Stimulated activated CD4-positive, alpha-beta T cell treated with anti-CD3 and anti-CD28 coated beads, Interleukin-2, amount 100 ng/mL, for 48 hours (primary cell): ENCODE measurements at regions not wholly inside any gene's neighbourhood (a gene's known extent, or its start where the extent isn't known, plus 50 kb on each side); places are given as distances from the start of the nearest gene placed in this dataset.

Experiments used
- DNase-seq, 2 donors: peaks; one replicate each; pipeline ENCODE4 v3.0.0-alpha.2; 2020

DNA sequence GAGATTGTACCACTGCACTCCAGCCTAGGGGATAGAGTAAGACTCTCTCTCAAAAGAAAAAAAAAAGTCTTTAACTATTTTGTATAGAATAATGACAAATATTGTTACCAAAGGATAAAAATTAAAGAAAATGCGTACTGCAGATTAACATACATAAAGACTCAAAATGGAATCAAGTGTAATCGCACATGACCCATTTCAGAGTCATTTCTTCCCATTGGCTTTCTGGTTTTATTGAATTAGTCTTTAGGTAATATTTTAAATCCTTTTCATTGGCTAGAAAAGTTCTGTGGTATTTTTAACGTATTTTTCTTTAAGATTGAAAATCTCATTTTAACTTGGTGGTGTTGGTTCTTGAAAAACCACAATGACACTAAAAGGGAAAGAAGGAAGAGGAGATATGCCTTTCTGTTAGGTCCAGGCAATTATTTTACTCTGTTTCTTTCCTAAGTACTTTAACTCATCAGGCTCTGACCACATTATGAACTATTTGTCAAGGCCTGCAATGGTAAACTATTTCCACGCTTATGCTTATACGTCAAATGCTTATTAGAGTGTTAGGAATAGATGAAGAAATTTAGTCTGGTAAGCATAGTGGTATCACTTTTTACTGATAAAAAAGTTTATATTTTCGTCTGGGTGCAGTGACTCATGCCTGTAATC, 52.3 kb downstream of the PLEKHG1 start:
- no peak for DNase-seq

DNA sequence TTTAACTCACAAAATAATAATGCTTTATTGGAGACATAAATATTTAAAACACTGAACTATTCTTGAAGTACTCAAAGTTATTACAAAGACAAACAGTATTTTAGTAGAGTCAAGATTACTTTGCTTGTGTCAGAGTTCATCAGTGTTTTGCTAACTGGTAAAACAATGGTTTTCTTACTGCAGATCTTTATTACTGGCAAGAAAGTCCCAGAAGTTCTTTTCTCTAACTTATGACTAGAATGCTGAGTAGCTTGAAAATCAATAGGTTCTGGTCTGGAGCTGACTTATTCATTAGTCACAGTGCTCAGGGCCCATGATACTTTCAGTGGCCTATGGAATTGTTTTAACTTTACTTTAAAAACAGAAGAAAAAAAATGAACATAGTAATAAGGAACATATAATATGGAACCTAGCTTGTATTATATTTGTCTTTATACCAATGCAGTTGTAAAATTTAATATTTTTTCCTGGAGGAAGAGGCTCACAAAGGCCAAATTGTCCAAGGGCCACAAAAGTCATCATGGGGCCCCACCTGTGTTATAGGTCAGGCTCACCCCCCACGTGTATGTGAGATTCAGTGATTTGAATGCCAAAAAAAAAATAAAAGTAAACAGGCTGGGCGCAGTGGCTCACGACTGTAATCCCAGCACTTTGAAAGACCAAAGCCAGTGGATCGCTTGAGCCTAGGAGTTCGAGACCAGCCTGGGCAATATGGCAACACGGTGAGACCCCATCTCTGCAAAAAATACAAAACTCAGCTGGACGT, 53.3 kb downstream of the PLEKHG1 start:
- no peak for DNase-seq

DNA sequence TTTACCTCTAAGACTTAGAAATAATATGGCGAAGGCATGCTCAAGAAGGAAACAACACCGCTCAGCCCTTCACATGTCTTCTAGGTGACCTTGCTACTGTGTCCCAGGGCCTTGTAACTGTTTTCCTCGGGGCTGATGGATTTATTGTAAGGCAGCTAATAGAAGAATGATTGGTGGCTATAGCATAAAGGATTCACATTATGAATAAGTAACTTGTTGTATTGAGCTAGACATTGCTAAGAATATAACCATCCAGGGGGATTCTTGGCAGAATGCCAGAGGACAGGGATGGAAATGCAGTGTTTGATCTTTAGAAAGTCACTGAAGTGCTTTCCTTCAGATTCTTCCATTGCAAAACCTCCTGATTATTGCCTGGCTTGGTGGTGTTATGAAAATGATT, 54.9 kb downstream of the PLEKHG1 start:
- DNase-seq: no peak

DNA sequence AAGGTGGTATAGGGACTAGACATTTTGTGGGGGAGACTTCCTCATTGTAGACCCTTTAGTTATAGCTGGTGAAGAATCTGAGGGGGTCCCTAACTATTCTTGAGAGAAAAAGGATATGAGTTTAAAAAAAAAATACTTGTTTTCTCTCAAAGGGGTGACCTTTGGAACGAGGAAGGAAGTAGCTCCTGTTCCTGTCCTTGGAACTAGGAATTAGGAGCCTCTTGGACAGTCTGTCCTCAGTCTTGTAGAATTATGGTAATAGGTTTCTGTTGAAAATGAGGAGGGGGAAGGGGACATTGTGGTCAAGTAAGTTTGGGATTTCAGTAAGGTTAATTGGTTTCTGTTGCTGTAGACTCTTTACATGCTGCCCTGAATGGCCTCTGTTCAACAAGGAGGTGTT, 56.5 kb downstream of the PLEKHG1 start:
- no peak for DNase-seq

DNA sequence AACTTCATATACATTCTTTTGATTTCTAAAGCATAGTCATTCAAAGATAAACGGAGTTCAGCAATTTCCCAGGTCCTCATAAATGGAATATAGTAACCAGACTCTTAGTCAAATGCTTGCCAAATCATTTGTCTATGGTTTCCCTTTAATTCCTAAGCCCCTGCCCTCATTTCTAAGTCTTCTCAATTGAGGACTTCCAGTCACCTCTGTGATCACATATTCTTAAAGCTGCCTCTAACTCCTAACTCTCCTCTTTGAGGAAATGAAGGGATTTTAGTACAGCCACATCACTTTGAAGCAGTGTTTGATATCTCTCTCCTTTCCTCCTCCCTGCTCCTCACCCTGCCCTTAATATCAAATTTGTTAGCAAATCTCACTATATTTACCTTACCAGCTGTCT, 58.7 kb downstream of the PLEKHG1 start:
- no peak for DNase-seq

DNA sequence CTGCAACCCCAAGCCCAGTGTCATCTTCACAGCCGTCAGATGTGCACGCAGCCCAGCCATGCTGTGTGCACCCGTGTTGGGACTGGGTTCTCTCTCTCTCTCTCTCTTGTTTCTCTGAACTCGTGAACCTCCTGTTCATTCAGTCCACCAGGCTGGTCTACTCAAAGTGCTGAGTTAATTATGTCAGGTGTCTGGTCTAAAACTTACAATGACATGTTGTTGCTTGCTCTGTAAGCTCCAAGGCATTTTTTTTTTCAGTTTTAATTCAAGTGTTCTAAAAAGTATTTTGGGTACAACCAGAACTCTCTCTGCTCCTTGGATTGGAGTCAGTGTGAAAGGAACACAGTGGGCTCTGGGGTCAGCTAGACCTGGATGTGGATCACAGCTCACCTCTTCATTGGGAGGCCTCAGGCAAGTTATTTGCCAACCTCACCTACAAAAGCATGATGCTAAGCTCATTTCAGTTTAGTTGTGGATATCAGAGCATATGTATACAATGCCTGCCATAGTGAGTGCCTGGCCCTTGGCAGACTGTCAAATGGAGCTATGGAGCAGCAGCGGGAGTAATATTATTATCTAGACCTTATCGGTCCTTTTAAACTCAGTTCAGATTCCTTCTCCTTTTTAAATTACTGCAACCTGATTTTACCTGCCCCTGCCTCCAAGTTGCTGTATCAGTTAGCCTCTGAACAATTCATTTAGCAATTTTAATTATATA, 59.5 kb downstream of the PLEKHG1 start:
- DNase-seq: no peak

DNA sequence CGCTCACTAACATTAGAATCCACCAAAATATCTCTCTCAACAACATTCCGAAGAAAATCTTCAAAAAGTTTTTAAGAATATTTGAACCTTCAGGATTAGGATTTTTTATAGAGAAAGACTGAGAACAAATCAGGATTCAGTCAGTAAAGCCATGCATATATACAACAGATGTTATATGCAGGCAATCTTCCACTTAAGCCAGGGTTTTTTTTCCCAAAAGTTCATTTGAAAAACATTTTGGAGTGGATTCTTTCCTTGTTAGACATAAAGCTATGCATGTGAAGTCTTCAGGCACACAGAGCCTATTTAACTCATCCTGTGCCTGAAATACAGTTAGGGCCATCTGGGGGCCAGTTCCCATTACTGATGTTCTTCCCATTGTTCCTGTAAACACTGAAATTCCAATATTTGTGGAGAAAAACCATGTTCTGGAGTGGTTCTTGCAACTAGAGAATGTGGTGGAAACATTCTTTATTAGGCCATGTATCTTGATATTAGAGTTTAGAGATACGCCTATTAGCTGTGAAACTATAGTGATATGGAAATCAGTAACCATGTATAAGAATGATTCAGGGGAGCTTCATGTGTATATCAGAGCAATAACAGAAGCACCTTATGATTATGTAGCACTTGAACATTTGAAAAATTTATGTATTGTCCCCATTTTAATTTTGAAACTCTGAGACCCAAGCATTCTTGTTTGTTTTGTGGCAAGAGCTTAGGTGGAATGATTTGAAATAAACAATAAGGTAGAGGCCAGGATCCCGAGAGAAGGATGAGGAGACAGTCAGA, 61.7 kb downstream of the PLEKHG1 start:
- no peak for DNase-seq

DNA sequence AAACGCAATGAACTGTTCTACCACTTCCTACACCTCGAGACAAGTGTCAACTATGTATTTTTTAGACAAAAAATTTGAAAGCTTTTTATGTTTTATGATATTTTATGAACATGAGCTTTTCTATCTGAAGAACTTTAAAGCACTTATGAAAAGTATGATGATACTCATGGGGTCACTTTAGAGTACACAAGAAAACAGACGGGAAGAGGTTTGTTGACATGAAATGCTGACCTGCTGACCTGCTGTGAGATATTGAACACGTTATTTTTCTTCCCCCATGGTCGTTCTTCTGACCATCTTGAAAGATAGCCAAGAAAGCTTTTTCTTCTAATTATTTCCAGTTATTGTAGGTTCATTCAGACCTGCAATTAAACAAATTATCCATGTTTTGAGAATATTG, 63.1 kb downstream of the PLEKHG1 start:
- no peak for DNase-seq

DNA sequence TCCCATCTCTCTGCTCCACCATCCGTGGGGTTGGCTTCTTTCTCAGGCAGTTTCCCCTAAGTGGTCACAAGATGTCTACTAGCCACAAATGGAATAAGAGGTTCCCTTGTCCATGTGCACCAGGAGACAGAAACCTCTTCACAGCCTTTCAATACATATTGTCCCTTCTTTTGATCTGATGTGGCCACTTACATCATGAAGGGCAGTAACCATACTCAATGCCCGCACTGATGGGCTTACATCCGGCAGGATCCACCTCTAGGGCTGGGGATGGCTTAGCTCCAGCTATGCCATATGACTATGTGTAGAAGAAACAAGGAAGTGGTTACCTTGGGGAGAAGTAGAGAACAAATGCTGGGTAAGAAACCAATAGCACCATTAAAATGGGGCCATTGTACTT, 64.4 kb downstream of the PLEKHG1 start:
- no peak for DNase-seq

DNA sequence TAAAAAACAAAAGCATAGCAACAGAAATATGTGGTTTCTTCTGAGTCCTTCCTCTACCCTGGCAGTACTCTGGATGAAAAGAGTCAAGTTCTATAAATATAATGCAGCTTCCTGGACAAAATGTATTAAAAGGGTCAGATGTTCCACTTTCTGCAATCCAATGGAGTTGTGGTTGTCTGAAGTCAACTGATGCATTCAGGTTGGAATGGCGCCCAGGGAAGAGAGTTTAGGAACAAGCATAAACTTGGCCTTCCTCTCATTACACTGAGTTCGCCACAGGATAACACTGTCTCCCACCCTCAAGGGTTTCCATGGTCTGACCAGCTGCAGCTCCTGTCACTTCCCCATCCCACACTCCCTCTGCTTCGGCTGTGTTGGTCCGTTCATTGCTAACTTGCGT, 66.4 kb downstream of the PLEKHG1 start:
- DNase-seq: no peak

DNA sequence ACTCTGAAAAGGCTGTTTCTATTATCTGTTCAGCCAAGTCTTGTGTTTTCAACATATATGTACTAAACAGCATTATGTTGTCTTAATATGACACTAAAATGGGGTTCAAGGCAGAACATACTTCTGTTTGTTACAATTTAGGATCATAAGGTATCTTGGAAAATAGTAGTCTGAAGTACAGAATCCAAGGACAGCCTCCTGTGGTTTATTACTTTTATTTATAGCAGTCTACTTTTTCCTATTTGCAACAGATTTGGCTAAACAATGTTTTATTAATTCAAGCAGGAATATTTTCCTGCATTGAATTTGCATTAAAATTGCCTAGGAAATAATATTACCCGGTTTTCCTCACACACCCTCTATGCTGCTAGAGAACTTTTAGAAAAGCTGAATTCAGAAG, 67.7 kb downstream of the PLEKHG1 start:
- no peak for DNase-seq

DNA sequence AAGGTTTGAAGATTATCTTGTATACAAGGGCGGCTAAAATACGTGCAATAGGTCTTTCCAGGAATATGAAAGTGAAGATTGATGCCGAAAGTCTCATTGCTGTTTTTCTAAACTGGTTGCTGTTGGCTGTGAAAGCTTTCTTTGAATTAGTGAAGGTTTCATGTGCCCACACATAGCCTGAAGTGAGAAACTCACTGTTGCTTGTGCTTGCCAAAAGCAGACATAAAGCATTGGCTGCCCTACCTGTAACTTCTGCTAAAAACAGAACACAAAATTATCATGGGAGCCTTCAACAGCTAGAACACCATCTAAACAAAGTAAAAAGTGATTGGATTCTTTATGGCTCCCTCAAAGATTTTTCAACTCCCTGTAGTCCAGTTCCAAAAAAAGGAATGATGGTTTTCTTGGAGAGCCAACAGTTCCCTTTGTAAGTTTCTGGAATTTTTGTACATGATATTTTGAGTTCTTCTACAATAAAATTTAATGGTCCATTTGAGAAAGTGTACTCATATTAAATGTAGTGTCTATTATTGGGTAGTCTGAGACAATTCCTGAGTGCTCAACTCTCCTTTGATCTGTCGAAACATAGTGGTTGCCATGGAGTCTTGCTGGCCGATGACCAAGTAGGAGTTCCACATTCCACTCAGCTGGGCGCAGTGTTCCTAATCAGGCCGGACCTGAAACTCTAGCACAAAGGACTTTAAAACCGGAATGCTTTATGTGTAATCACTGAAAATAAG, 68.5 kb downstream of the PLEKHG1 start:
- no peak for DNase-seq

DNA sequence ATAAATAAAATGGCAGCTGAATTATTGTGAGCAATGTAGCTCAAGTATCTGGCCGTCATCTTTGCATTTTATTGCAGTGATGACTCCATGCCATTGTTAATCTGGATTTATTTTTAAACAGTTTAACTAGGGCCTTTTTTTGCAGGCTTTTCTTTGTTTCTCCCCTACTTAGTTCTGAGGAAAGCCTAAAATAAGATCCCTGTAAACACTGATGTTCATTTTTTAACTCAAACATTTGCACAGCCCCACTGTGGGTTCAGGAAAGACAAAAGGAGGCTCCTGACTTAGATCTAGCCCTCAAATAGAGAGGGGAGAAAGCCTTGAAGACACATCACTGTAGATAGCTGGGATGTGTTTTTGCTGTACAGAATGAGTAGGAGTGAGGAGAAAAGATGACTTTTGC, 69.2 kb downstream of the PLEKHG1 start:
- no peak for DNase-seq

DNA sequence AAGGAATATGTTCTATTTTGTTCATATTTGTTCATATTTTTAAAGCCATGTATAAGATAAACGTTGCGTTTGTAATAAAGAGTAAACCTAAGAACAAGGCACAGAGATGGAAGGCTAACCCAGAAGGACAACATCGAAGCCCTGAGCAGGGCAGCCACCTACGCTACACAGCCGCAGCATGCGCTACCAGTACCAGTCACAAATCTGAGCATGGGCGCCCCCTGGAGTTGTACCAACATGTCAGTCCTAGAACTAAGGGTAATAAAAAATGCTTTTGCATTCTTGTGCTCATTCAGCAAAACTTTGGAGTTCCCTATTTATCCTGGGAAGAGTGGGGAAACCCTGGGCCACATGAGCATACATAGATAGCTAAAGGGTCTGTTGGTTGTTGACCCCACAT, 70.6 kb downstream of the PLEKHG1 start:
- no peak for DNase-seq

DNA sequence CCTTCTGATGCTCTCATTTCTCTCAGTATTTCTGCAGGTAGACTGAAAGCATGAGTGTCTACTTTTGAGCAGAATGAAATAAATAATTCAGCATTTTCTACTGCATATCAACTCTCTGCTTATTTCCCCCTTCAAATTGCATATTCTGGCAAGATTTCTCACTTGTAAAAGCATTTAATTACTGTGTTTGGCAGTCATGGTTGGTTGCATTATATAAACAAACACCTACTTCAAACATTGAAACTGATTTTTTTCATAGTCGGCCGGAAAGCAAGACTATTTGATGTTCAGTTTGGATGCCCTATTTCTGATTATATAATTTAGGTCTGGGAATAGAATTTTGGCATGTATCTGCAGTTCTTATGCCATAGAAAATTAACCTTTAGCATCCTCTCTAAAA, 73.1 kb downstream of the PLEKHG1 start:
- DNase-seq: no peak

DNA sequence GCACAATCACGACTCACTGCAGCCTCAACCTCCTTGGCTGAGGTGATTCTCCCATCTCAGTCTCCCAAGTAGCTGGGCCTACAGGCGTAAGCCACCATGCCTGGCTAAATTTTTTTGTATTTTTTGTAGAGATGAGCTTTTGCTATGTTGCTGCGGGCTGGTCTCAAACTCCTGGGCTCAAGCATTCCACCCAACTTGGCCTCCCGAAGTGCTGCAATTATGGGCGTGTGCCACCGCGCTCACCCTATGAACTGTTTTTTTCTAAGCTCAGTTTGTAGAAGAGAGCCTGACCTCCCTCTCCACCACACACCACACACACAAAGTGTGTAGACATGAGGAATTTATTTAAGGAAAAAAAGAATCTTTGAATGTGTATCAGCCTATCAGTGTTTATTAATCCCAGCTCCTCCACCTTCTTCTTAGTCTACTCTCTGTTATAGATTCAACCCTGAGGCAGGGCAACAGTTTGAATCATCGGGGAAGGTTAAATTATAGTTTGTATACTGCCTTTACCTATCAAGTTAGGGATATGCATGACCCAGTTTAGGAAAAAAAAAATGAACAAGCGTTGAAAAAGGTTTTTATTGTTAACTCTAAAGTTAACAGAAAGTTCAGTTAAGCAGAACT, 74.1 kb downstream of the PLEKHG1 start:
- DNase-seq: no peak

DNA sequence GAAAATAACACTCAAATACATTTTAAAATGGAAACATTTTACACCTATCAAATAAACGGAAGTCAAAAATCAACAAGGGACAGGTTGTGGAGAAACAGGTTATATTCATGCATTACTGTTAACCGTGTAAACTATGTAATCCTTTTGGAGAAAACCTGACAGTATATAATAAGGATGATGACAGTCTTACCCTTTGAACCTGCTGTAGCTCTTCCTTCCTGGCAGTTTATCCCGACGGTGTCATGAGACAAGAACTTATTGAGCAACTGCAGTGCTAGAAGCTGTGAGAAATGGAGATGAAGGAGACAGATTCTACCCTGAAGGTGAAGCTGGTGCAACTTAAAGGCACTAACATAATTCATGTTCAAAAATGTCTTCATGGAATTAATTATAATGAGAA, 76.7 kb downstream of the PLEKHG1 start:
- DNase-seq: no peak

DNA sequence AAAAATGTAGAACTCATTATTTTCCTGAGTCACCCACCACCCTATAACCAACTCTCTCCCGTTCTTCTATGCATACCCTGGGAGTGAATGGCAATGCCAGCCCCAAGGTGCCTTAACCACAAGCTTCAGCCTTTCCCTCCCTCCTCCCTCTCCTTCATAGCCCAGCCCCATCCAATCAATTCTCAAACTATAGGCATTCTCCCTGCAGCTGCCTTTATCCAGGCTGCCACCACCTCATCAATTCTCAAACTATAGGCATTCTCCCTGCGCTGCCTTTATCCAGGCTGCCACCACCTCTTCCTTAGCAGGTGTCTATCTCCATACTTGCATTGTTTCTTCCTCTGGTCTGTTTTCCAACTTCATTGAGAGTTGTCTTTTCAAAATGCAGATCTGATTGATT, 77.1 kb downstream of the PLEKHG1 start:
- no peak for DNase-seq

DNA sequence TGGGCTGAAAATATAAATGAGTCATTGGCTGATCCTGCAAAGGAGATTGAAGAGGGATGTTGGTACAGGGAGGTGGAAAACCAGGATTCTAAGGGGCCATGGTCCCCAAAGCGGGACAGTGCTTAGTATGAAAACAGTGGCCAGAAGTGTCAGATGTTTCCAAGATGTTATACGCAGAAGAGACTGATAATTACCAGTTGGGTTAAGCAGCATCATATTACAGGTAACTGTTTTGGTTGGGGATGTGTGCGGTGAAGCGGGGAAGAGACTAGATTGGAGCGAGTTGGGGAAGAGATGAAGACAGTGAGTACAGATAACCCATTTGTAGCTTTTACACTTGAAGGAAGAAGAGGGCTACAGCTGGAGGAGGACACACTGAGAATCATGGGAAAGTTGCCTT, 80.8 kb downstream of the PLEKHG1 start:
- DNase-seq: no peak

DNA sequence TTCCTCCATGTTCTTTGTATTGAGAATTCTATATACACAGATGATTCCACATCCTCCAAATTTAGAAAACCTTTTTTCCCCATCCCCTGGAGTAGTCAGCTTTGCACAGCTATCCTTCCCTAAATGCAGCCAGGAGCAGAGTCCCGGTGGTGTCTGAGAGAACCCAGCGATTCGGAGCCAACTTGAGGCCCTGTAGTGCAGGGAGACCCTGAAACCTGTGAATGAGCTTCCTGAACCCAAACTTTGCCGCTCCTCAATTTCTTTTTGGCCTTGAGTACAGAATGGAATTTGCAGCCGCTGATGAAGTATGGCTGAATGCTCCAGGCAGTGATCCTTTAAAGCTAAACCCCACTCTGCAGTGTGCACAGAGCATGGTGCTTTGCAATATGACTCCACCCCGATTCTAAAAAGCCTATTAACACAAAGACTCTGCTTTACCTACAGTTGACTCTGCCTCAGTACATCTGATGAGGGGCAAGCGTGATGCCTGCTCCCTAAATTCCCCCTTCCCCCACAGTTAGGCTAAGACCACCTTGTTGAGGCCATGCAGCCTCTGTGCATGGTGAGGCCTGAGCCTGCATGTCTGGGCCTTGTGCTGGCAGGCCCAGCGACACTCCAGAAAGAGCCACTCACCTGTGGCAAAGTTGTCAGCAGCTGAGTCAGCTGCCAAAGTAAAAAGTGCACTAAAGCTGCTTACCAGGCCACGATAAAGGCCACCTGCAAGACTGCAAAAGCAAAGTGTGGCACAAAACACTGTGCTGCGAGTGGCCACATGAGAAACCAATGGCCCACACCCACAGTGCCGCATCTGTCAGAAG, 82.1 kb downstream of the PLEKHG1 start:
- DNase-seq: no peak

DNA sequence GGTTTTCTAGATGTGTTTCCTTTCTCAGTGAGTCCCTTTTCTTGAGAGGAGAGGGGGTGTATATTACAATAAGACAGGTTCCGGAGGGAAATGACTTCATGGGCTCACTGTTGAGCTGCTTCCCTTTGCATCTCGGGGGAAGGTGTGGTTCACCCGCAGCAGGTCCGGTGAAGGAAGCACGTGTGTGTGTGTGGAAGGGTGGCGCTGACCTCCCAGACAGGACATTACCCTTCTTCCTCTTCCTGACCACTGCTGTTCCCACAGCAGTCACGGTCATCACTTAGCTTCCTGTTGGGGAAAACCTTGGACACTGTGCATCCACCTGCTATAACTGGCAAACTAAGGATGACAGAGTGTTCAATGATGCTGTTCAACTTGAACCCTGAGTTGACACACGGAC, 83.6 kb downstream of the PLEKHG1 start:
- DNase-seq: no peak
